K562 (cell line): ENCODE measurements at regions not wholly inside any gene's neighbourhood (a gene's known extent, or its start where the extent isn't known, plus 50 kb on each side); places are given as distances from the start of the nearest gene placed in this dataset.

ENCODE experiments used
- ATAC-seq: fragments of 200-7000 bp; cut with Tn5 transposase; 3 replicates; pipeline ENCODE4 v1.9.1; 2020; ENCODE audit warnings: moderate library complexity
- BruUV-seq: library from RNA; stranded (reverse); fragments of 400-500 nt; replicated peaks from 2 replicates; lab custom pipeline; 2021; lab: Mats Ljungman, UMichigan
- CTCF ChIA-PET: fragments of 300-600 bp; formaldehyde crosslinking; extraction: SDS; loops from one replicate; lab custom pipeline; 2021; ENCODE audit warnings: low intra/inter-chr PET ratio; lab: Yijun Ruan, JAX
- POLR2A ChIA-PET: fragments of 300-600, 350-650 bp; sonication (Branson Sonifier 250); formaldehyde crosslinking; extraction: SDS; loops from one replicate; lab custom pipeline; 2021; ENCODE audit warnings: antibody characterized with exemption, inconsistent platforms; lab: Yijun Ruan, JAX
- DNase-seq, 4 experiments: peaks; one replicate each; pipeline versions ENCODE4 v3.0.0 to v3.0.0-alpha.2; 2011 to 2018; ENCODE audit warnings: low spot score in 3 of 4, mixed read lengths in 3 of 4; ENCODE audit errors: extremely low read depth in 1 of 4
- FAIRE-seq: peaks from 2 replicates; lab custom pipeline; 2011; peaks lifted over from hg19 to GRCh38; lab: Jason Lieb, UNC
- H2AFZ ChIP-seq: 2 replicates; pipeline ENCODE4 v1.6.0; 2011; ENCODE audit warnings: low read depth, low read length, control low read depth, inconsistent platforms
- H3K27ac ChIP-seq: fragments of 200-600 bp; 3 replicates; pipeline ENCODE4 v1.8.0; 2011; ENCODE audit warnings: low read depth, mild to moderate bottlenecking, control low read depth, inconsistent platforms, low read length, moderate library complexity, mixed read lengths; ENCODE audit errors: extremely low read depth
- H3K27me3 ChIP-seq, 2 experiments: fragments of 300-600 bp in 1 of 2; 2 replicates in 1 of 2; 3 replicates in 1 of 2; pipeline versions ENCODE4 v1.6.0 to v1.8.0; 2011; ENCODE audit warnings: inconsistent platforms in 2 of 2, low read length in 2 of 2, mild to moderate bottlenecking in 1 of 2, mixed read lengths in 1 of 2, moderate library complexity in 1 of 2; ENCODE audit not compliant: control insufficient read depth in 2 of 2, insufficient read depth in 2 of 2
- H3K36me3 ChIP-seq: fragments of 300-600 bp; 3 replicates; pipeline ENCODE4 v1.8.0; 2011; ENCODE audit warnings: mild to moderate bottlenecking, low read length, inconsistent platforms; ENCODE audit not compliant: control insufficient read depth, insufficient read depth
- H3K4me1 ChIP-seq, 2 experiments: fragments of 200-600 bp in 1 of 2; replicated peaks in 1 of 2; 2 replicates in 1 of 2; 3 replicates in 1 of 2; pipeline versions ENCODE4 v1.5.1 to v1.8.0; 2011; ENCODE audit warnings: inconsistent platforms in 2 of 2, low read length in 2 of 2, mild to moderate bottlenecking in 1 of 2, mixed read lengths in 1 of 2, moderate library complexity in 1 of 2; ENCODE audit not compliant: control insufficient read depth in 2 of 2, insufficient read depth in 2 of 2
- H3K4me2 ChIP-seq: 2 replicates; pipeline ENCODE4 v1.6.1; 2011; ENCODE audit warnings: low read length, control low read depth, inconsistent platforms, mixed read lengths; ENCODE audit not compliant: insufficient read depth
- H3K4me3 ChIP-seq: fragments of 200-600 bp; sonication (generic), shearing (Covaris generic); 2 replicates; pipeline ENCODE4 v1.5.1; 2016; ENCODE audit warnings: control low read depth, inconsistent platforms
- H3K79me2 ChIP-seq: fragments of 200-600 bp; 3 replicates; pipeline ENCODE4 v1.8.0; 2011; ENCODE audit warnings: low read length, inconsistent platforms; ENCODE audit not compliant: control insufficient read depth, insufficient read depth
- H3K9ac ChIP-seq, 2 experiments: 2 replicates each; pipeline versions ENCODE4 v1.6.0 to v1.6.1; 2011; ENCODE audit warnings: low read depth in 2 of 2, low read length in 2 of 2, control low read depth in 1 of 2, inconsistent platforms in 1 of 2, mild to moderate bottlenecking in 1 of 2, mixed read lengths in 1 of 2; ENCODE audit not compliant: insufficient read depth in 1 of 2
- H3K9me1 ChIP-seq: one replicate; pipeline ENCODE4 v1.6.0; 2011; ENCODE audit warnings: inconsistent platforms, mild to moderate bottlenecking, low read length, moderate library complexity; ENCODE audit not compliant: control insufficient read depth, insufficient read depth
- H3K9me3 ChIP-seq: replicated peaks from 2 replicates; pipeline ENCODE4 v1.5.1; 2011; ENCODE audit warnings: low read depth, low read length, inconsistent platforms; ENCODE audit not compliant: control insufficient read depth, insufficient read depth
- H4K20me1 ChIP-seq: replicated peaks from 2 replicates; pipeline ENCODE4 v1.6.1; 2011; ENCODE audit warnings: low read length, inconsistent platforms, mixed read lengths; ENCODE audit not compliant: control insufficient read depth, insufficient read depth
- BHLHE40 ChIP-seq: IDR thresholded peaks from 2 replicates; pipeline ENCODE4 v1.6.1; 2011; ENCODE audit warnings: low read length, improper control_type of control experiment
- E2F1 ChIP-seq: sonication (generic); formaldehyde crosslinking; IDR thresholded peaks from 2 replicates; pipeline ENCODE4 v1.8.1; 2023; ENCODE audit warnings: mild to moderate bottlenecking, missing genetic modification reagents, moderate library complexity
- E2F6 ChIP-seq, 2 experiments: IDR thresholded peaks; 2 replicates each; pipeline ENCODE4 v1.6.1; 2011; ENCODE audit warnings: borderline replicate concordance in 1 of 2, control low read depth in 1 of 2, low read depth in 1 of 2, low read length in 1 of 2, mild to moderate bottlenecking in 1 of 2, mixed read lengths in 1 of 2, moderate library complexity in 1 of 2; ENCODE audit not compliant: insufficient read depth in 1 of 2, insufficient read length in 1 of 2, poor library complexity in 1 of 2, severe bottlenecking in 1 of 2; ENCODE audit errors: extremely low read depth in 1 of 2
- LEF1 ChIP-seq: fragments of 450-650 bp; IDR thresholded peaks from 2 replicates; pipeline ENCODE4 v1.6.1; 2016; ENCODE audit warnings: mild to moderate bottlenecking
- RREB1 ChIP-seq: fragments of 250-450 bp; sonication (Bioruptor Pico); IDR thresholded peaks from 2 replicates; pipeline ENCODE4 v1.4.0; 2020
- SAFB ChIP-seq: fragments of 200-400 bp; formaldehyde crosslinking; IDR thresholded peaks from 2 replicates; pipeline ENCODE4 v1.6.1; 2017; ENCODE audit warnings: low read depth, low read length, borderline replicate concordance
- TRIM24 ChIP-seq, 2 experiments: fragments of 450-650 bp; IDR thresholded peaks; 2 replicates each; pipeline ENCODE4 v1.6.1; 2016
- XRCC5 ChIP-seq: fragments of 200-400 bp; formaldehyde crosslinking; IDR thresholded peaks from 2 replicates; pipeline ENCODE4 v1.6.1; 2017; ENCODE audit warnings: low read depth, mild to moderate bottlenecking, low read length
- ZNF717 ChIP-seq: fragments of 250-450 bp; sonication (Bioruptor Pico); IDR thresholded peaks from 2 replicates; pipeline ENCODE4 v1.5.0; 2021
- ZNF780A ChIP-seq: fragments of 250-450 bp; sonication (Bioruptor Pico); IDR thresholded peaks from 2 replicates; pipeline ENCODE4 v1.5.0; 2021; ENCODE audit warnings: mild to moderate bottlenecking
- WGBS: fragments of 100-300 bp; shearing (Covaris generic); methylation state at CpG from one replicate; pipeline ENCODE4 v1.1.6; 2016; ENCODE audit warnings: low coverage, mixed read lengths; ENCODE audit not compliant: insufficient coverage; ENCODE audit errors: missing lambda C conversion rate; 5-methylcytosine and 5-hydroxymethylcytosine counted together
- in situ Hi-C: fragments of 300-500 bp; cut with MboI; formaldehyde crosslinking; loops from 4 replicates; pipeline ENCODE4 v1.15.0; 2018; ENCODE audit warnings: inconsistent platforms, mixed read lengths
- intact Hi-C: fragments of 100-400 bp; cut with micrococcal nuclease; formaldehyde crosslinking; loops from 2 replicates; pipeline ENCODE4 v1.14.2; 2022
- TF ChIP-seq, protein P1 (sequence below), 3 experiments: IDR thresholded peaks in 2 of 3; conservative IDR thresholded peaks in 1 of 3; 2 replicates each; pipeline ENCODE4 v1.5.1; 2011 to 2012; ENCODE audit warnings: low read length in 3 of 3, mild to moderate bottlenecking in 3 of 3, control low read depth in 2 of 3, improper control_type of control experiment in 1 of 3, inconsistent platforms in 1 of 3, low read depth in 1 of 3, mixed read lengths in 1 of 3, moderate library complexity in 1 of 3; ENCODE audit not compliant: insufficient read depth in 2 of 3

DNA sequence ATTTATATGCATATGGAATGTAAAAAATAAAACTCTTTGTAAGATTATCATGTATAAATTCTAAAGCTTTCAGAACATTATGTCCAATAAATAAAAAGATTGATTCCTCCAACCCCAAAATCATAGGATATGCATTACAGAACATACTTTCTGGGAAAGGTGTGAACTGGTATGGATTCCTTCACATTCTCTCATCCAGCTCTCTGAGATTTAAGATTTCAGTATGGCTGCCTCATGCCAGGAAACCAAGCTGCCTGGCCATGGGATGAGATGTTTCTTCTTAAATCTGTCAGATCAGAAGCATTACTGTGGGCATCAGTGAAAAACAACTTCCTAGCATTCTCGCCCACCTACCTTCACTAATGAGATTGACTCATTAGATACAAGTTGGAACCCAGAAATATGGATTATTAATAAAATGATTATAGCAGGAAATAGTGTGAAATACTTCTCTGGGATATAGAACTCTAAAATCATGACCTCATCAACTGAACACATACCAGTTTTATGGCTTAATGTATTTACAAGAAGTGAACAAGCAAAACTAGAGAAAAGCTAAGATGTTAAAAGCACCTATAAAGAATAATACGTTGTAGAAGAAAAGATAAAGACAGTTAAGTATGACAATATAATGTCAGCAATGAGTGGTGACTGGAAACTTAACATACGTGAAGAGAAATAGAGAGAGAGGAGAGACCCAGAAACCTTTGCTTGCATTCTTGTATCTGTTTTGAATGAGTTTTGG is 171.6 kb upstream of the PHACTR1 start:
- Histone ChIP-seq H3K9ac (no peak overlapping the region), H3K4me3 (no peak overlapping the region), H3K79me2 (no peaks in the 10 kb centered on the region), H4K20me1 (no peaks in the 10 kb centered on the region), H3K9me1 (no peaks in the 10 kb centered on the region), H2AFZ (no peak overlapping the region), H3K27ac (no peak overlapping the region), H3K9me3 (no peaks in the 10 kb centered on the region), H3K36me3 (no peaks in the 10 kb centered on the region), H3K27me3 (no peaks in the 10 kb centered on the region), H3K4me1 (no peaks in the 10 kb centered on the region), H3K4me2 (no peak overlapping the region)
- FAIRE-seq (no peak), DNase-seq (no peak), ATAC-seq (no peak)
- POLR2A ChIA-PET = interaction anchor here (0.8 kb wide), 1 partner anchor 27 kb away, joined by 3 read pairs; no protein-coding TSS in a partner anchor
- no TSS peak for BruUV-seq
- in situ Hi-C loops (no loop called here), intact Hi-C loops (no loop called here)
- CTCF ChIA-PET = interaction anchor here (0.7 kb wide), 1 partner anchor 41 kb away, joined by 3 read pairs; no protein-coding TSS in a partner anchor
- WGBS = 0% methylated on average over 3 of the region's 3 CpGs
- TF ChIP-seq RREB1 (CRISPR knock-in tag) (no peak), ZNF717 (no peak), ZNF780A (CRISPR knock-in tag) (no peak), XRCC5 (no peak), E2F6 (IDR thresholded peaks at IDR 0.05; ENCODE audit: borderline replicate concordance in 1 of 2, extremely low read depth in 1 of 2, insufficient read depth in 1 of 2, insufficient read length in 1 of 2, low read depth in 1 of 2, low read length in 1 of 2, poor library complexity in 1 of 2, severe bottlenecking in 1 of 2) (no peak), TRIM24 (IDR thresholded peaks at IDR 0.05) (no peak), LEF1 (no peak), BHLHE40 (no peak), SAFB (no peak), E2F1 (CRISPR knock-in tag) (no peak)
- TF ChIP-seq, protein P1, sequence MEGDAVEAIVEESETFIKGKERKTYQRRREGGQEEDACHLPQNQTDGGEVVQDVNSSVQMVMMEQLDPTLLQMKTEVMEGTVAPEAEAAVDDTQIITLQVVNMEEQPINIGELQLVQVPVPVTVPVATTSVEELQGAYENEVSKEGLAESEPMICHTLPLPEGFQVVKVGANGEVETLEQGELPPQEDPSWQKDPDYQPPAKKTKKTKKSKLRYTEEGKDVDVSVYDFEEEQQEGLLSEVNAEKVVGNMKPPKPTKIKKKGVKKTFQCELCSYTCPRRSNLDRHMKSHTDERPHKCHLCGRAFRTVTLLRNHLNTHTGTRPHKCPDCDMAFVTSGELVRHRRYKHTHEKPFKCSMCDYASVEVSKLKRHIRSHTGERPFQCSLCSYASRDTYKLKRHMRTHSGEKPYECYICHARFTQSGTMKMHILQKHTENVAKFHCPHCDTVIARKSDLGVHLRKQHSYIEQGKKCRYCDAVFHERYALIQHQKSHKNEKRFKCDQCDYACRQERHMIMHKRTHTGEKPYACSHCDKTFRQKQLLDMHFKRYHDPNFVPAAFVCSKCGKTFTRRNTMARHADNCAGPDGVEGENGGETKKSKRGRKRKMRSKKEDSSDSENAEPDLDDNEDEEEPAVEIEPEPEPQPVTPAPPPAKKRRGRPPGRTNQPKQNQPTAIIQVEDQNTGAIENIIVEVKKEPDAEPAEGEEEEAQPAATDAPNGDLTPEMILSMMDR (IDR thresholded peaks at IDR 0.05 in 2 of 3, conservative IDR thresholded peaks at IDR 0.05 in 1 of 3; ENCODE audit: insufficient read depth in 2 of 3, low read depth in 1 of 3, low read length in 3 of 3) = no peak
